HG03025 (cell line): ENCODE measurements at regions not wholly inside any gene's neighbourhood (a gene's known extent, or its start where the extent isn't known, plus 50 kb on each side); places are given as distances from the start of the nearest gene placed in this dataset.

ENCODE experiments used
- ATAC-seq: cut with Tn5 transposase; IDR thresholded peaks from one replicate; pipeline ENCODE4 v1.9.1; 2021; ENCODE audit warnings: mild to moderate bottlenecking, moderate library complexity; ENCODE audit not compliant: unreplicated experiment, low FRiP score

DNA sequence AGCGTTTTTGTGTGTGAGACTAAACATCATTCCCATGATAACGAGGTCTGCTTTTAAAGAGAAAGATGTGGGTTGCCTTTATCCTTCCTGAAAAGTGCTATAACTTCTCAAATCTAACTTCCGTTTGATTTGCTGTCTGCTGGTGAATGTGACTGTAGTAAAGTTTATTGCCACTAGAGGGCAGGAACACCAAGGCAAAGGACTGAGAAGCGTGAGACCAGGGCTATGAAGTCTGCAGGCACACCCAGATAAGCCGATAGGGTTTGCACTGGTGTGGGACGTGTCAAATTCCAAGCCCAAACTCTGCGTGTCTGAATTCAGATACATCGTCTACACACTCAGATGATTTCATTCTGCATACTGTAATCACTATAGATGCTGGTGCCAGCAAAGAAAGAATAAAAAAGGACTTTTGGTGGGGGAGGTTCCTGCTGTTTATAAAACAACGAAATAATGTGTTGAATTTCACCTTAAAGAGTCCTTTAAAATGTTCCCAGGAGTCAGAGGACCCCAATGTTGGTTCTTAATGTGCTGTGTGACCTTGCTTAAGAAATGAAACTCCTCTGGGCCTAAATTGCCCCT is 87.2 kb downstream of the PTTG1 start:
- ATAC-seq: peak; percentile 81

DNA sequence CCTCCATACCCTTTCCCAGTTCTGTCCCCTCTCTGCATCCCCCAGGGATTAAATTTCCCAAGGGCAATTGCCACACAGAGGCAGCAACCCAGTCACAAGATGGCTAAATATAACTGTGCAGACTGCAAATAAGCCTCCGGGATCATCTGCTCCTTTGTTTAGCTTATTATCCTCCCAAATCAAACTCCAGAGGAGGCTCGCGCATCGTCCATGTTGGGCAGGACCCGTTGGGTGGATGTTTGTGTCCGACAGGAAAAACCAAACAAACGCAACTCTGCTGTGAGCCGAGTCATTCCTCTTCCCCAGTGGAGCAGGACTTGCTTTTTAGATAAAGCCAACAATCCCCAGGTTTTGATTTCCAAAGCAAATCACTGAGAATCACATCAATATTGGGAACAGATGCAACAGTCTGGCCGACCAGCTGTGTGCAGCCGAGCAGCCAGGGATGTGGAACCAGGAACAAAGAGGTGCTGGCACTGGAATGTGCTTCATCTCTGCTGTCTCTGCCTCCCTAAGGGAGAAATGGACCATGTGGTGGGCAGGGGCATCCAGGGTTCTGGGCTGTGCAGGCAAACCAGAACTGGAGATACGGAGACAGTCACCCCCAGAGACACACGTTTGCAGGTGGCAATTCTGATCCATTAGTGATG is 89.8 kb downstream of the PTTG1 start:
- no peak for ATAC-seq
